IMR-90 (cell line): ENCODE measurements at regions not wholly inside any gene's neighbourhood (a gene's known extent, or its start where the extent isn't known, plus 50 kb on each side); places are given as distances from the start of the nearest gene placed in this dataset.

Source experiments
- ATAC-seq: fragments of 200-7000 bp; cut with Tn5 transposase; 2 replicates; pipeline ENCODE4 v1.9.1; 2020; ENCODE audit warnings: low read depth, mild to moderate bottlenecking, moderate library complexity
- BruUV-seq: library from RNA; stranded (reverse); fragments of 400-500 nt; replicated peaks from 2 replicates; lab custom pipeline; 2021; lab: Mats Ljungman, UMichigan
- CTCF ChIA-PET: fragments of 300-600 bp; formaldehyde crosslinking; extraction: SDS; loops from one replicate; lab custom pipeline; 2021; ENCODE audit warnings: antibody characterized with exemption; lab: Yijun Ruan, JAX
- POLR2A ChIA-PET: fragments of 300-600 bp; sonication (Branson Sonifier 250); formaldehyde crosslinking; loops from one replicate; lab custom pipeline; 2022; ENCODE audit warnings: antibody characterized with exemption; ENCODE audit not compliant: unreplicated experiment; lab: Charles Lee
- DNase-seq: peaks from one replicate; pipeline ENCODE4 v3.0.0; 2013
- H2AFZ ChIP-seq: replicated peaks from 2 replicates; pipeline ENCODE3; 2013; ENCODE audit warnings: low read length, mild to moderate bottlenecking; ENCODE audit not compliant: poor library complexity
- H2AK5ac ChIP-seq: 2 replicates; pipeline ENCODE4 v1.6.1; 2013; ENCODE audit warnings: low read depth, low read length, inconsistent platforms
- H2AK9ac ChIP-seq: replicated peaks from 2 replicates; pipeline ENCODE3; 2013; ENCODE audit warnings: mild to moderate bottlenecking, low read depth, low read length, moderate library complexity; ENCODE audit not compliant: poor library complexity
- H2BK120ac ChIP-seq: 2 replicates; pipeline ENCODE4 v1.6.1; 2013; ENCODE audit warnings: low read depth, low read length, inconsistent platforms
- H2BK15ac ChIP-seq: 3 replicates; pipeline ENCODE4 v1.6.1; 2013; ENCODE audit warnings: low read depth, low read length, inconsistent platforms
- H2BK20ac ChIP-seq: 2 replicates; pipeline ENCODE4 v1.6.1; 2013; ENCODE audit warnings: low read depth, mild to moderate bottlenecking, inconsistent platforms, low read length, moderate library complexity
- H2BK5ac ChIP-seq: 2 replicates; pipeline ENCODE4 v1.6.1; 2013; ENCODE audit warnings: mild to moderate bottlenecking, low read depth, low read length, inconsistent platforms; ENCODE audit not compliant: poor library complexity, severe bottlenecking
- H3K14ac ChIP-seq: replicated peaks from 2 replicates; pipeline ENCODE4 v1.6.1; 2013; ENCODE audit warnings: low read depth, low read length, inconsistent platforms
- H3K18ac ChIP-seq: 2 replicates; pipeline ENCODE4 v1.6.1; 2013; ENCODE audit warnings: low read depth, low read length, control low read depth
- H3K23ac ChIP-seq: 2 replicates; pipeline ENCODE4 v1.6.1; 2013; ENCODE audit warnings: low read depth, low read length, inconsistent platforms
- H3K27ac ChIP-seq: 2 replicates; pipeline ENCODE4 v1.5.1; 2013; ENCODE audit warnings: mild to moderate bottlenecking, control low read depth, low read length; ENCODE audit not compliant: insufficient read depth
- H3K27me3 ChIP-seq: 2 replicates; pipeline ENCODE4 v1.6.1; 2013; ENCODE audit warnings: low read length; ENCODE audit not compliant: control insufficient read depth, insufficient read depth
- H3K36me3 ChIP-seq: 2 replicates; pipeline ENCODE4 v1.6.1; 2013; ENCODE audit warnings: low read length, mixed read lengths; ENCODE audit not compliant: control insufficient read depth, insufficient read depth
- H3K4ac ChIP-seq: 2 replicates; pipeline ENCODE4 v1.6.1; 2013; ENCODE audit warnings: low read depth, low read length, inconsistent platforms
- H3K4me1 ChIP-seq: 2 replicates; pipeline ENCODE4 v1.6.1; 2013; ENCODE audit warnings: low read length, mixed read lengths; ENCODE audit not compliant: control insufficient read depth, insufficient read depth
- H3K4me2 ChIP-seq: 2 replicates; pipeline ENCODE4 v1.6.1; 2013; ENCODE audit warnings: low read depth, mild to moderate bottlenecking, control low read depth, low read length, moderate library complexity
- H3K4me3 ChIP-seq: 2 replicates; pipeline ENCODE4 v1.5.1; 2013; ENCODE audit warnings: low read depth, mild to moderate bottlenecking, control low read depth, low read length, moderate library complexity; ENCODE audit not compliant: insufficient read depth
- H3K56ac ChIP-seq: 2 replicates; pipeline ENCODE4 v1.6.1; 2013; ENCODE audit warnings: low read length, inconsistent platforms; ENCODE audit not compliant: insufficient read depth; ENCODE audit errors: extremely low read depth
- H3K79me1 ChIP-seq, 2 experiments: 2 replicates each; pipeline ENCODE4 v1.6.1; 2013; ENCODE audit warnings: low read length in 2 of 2, inconsistent platforms in 1 of 2, low read depth in 1 of 2
- H3K9ac ChIP-seq: 2 replicates; pipeline ENCODE4 v1.6.1; 2013; ENCODE audit warnings: low read depth, low read length, control low read depth
- H3K9me1 ChIP-seq: 2 replicates; pipeline ENCODE4 v1.6.1; 2013; ENCODE audit warnings: low read length, inconsistent platforms; ENCODE audit not compliant: insufficient read depth
- H3K9me3 ChIP-seq: 2 replicates; pipeline ENCODE4 v1.6.1; 2013; ENCODE audit warnings: low read length; ENCODE audit not compliant: control insufficient read depth, insufficient read depth
- H4K20me1 ChIP-seq: 2 replicates; pipeline ENCODE4 v1.6.1; 2013; ENCODE audit warnings: low read length, inconsistent platforms; ENCODE audit not compliant: insufficient read depth
- H4K5ac ChIP-seq: 2 replicates; pipeline ENCODE4 v1.6.1; 2013; ENCODE audit warnings: mild to moderate bottlenecking, low read depth, low read length, control low read depth
- H4K8ac ChIP-seq, 2 experiments: 2 replicates each; pipeline ENCODE4 v1.6.1; 2013; ENCODE audit warnings: low read depth in 2 of 2, low read length in 2 of 2, control low read depth in 1 of 2, inconsistent platforms in 1 of 2
- H4K91ac ChIP-seq: 2 replicates; pipeline ENCODE4 v1.6.1; 2013; ENCODE audit warnings: low read depth, low read length, inconsistent platforms; ENCODE audit not compliant: insufficient read depth
- BHLHE40 ChIP-seq: fragments of 150-350 bp; IDR thresholded peaks from 2 replicates; pipeline ENCODE4 v1.6.1; 2016; ENCODE audit warnings: mild to moderate bottlenecking, low read depth, low read length
- CHD1 ChIP-seq: IDR thresholded peaks from 2 replicates; pipeline ENCODE4 v1.6.1; 2012; ENCODE audit warnings: low read depth, low read length, improper control_type of control experiment
- FOS ChIP-seq: fragments of 150-350 bp; IDR thresholded peaks from 2 replicates; pipeline ENCODE4 v1.6.1; 2016; ENCODE audit warnings: low read depth, low read length
- MAFK ChIP-seq: IDR thresholded peaks from 2 replicates; pipeline ENCODE4 v1.6.1; 2012; ENCODE audit warnings: low read depth, low read length, improper control_type of control experiment
- MAZ ChIP-seq: IDR thresholded peaks from 2 replicates; pipeline ENCODE4 v1.6.1; 2012; ENCODE audit warnings: low read depth, mild to moderate bottlenecking, low read length, improper control_type of control experiment, moderate library complexity, borderline replicate concordance
- NFE2L2 ChIP-seq: fragments of 150-350 bp; IDR thresholded peaks from 2 replicates; pipeline ENCODE4 v1.6.1; 2016; ENCODE audit warnings: low read depth, mild to moderate bottlenecking, low read length
- POLR2A ChIP-seq: IDR thresholded peaks from 2 replicates; pipeline ENCODE4 v1.6.1; 2012; ENCODE audit warnings: mild to moderate bottlenecking, low read depth, low read length
- RAD21 ChIP-seq: IDR thresholded peaks from 2 replicates; pipeline ENCODE4 v1.6.1; 2012; ENCODE audit warnings: low read length, improper control_type of control experiment
- RCOR1 ChIP-seq: IDR thresholded peaks from 2 replicates; pipeline ENCODE4 v1.6.1; 2012; ENCODE audit warnings: mild to moderate bottlenecking, low read length, improper control_type of control experiment; ENCODE audit not compliant: insufficient replicate concordance
- SMC3 ChIP-seq: fragments of 150-350 bp; IDR thresholded peaks from 2 replicates; pipeline ENCODE4 v1.6.1; 2016; ENCODE audit warnings: low read depth, mild to moderate bottlenecking, antibody characterized with exemption, low read length, moderate library complexity
- dilution Hi-C: fragments of 300-500 bp; cut with HindIII; formaldehyde crosslinking; loops from one replicate; pipeline ENCODE4 v1.14.3; 2018; ENCODE audit warnings: low sequenced_read_pairs; ENCODE audit not compliant: unreplicated experiment
- in situ Hi-C: fragments of 300-500 bp; cut with MboI; formaldehyde crosslinking; loops from 3 replicates; pipeline ENCODE4 v1.14.3; 2019; ENCODE audit warnings: low sequenced_read_pairs, inconsistent platforms, mixed read lengths
- intact Hi-C: fragments of 100-400 bp; cut with micrococcal nuclease; formaldehyde crosslinking; loops from 2 replicates; pipeline ENCODE4 v1.10.0; 2022
- TF ChIP-seq, protein P1 (sequence below): fragments of 150-350 bp; IDR thresholded peaks from 2 replicates; pipeline ENCODE4 v1.6.1; 2017; ENCODE audit warnings: mild to moderate bottlenecking, antibody characterized with exemption, low read length, low read depth
- TF ChIP-seq, protein P2 (sequence below): conservative IDR thresholded peaks from 2 replicates; pipeline ENCODE4 v1.5.1; 2012; ENCODE audit warnings: mild to moderate bottlenecking, low read depth, low read length, improper control_type of control experiment
- TF ChIP-seq, protein P3 (sequence below): fragments of 150-350 bp; IDR thresholded peaks from 2 replicates; pipeline ENCODE4 v1.6.1; 2016; ENCODE audit warnings: low read depth, mild to moderate bottlenecking, low read length, moderate library complexity, borderline replicate concordance

DNA sequence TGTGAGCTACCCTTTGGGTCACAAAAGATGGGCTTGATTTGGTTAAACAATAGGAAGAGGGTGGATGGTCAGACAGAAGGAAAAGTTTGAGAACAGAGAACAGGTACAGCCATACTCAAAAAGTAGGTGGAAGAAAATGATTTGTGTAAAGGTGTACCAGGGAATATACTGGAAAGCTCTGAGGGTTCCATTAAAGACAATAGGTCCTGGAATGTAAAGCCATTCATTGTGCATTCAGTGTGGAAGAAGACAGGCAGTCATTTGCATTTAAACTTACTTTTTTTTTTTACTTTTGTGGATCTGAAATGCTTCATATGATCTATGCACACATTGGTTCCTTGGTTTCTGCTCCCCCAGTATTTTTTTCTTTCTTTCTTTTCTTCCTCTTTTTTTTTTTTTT lies 581.4 kb upstream of the PIK3C3 start:
- no peaks in the 10 kb centered on the region for H3K79me1 ChIP-seq
- H2AK9ac ChIP-seq = no peak overlapping the region
- ChIA-PET POLR2A (no interaction called here), CTCF (interaction anchor here (0.6 kb wide), 1 partner anchor 1170 kb away, joined by 4 read pairs; no protein-coding TSS in a partner anchor)
- H3K27me3 ChIP-seq = no peaks in the 10 kb centered on the region
- no peak overlapping the region for H3K9ac ChIP-seq
- no peak overlapping the region for H2BK5ac ChIP-seq
- no peaks in the 10 kb centered on the region; the same call in 1 of the 2 replicates for H3K9me1 ChIP-seq
- H3K14ac ChIP-seq = no peak overlapping the region
- H2AFZ ChIP-seq = no peak overlapping the region
- no peak overlapping the region for H3K27ac ChIP-seq
- DNase-seq (no peak), ATAC-seq (no peak)
- no peak overlapping the region for H4K91ac ChIP-seq
- intact Hi-C loops (loop anchor here (10.0 kb wide), 4 partner anchors 229 to 959 kb away; no protein-coding TSS in a partner anchor), in situ Hi-C loops (no loop called here), dilution Hi-C loops (no loop called here)
- H3K56ac ChIP-seq = no peak overlapping the region
- no peak overlapping the region for H4K5ac ChIP-seq
- no peak overlapping the region for H2AK5ac ChIP-seq
- H3K4ac ChIP-seq = no peak overlapping the region
- no peak overlapping the region for H3K4me2 ChIP-seq
- H4K8ac ChIP-seq = no peak overlapping the region
- no peaks in the 10 kb centered on the region for H3K36me3 ChIP-seq
- no peak overlapping the region for H3K18ac ChIP-seq
- H2BK20ac ChIP-seq = no peak overlapping the region
- 0 out of 2 replicates have a peak, but pooled peaks cover 1% of the 10 kb centered on the region for H3K4me1 ChIP-seq
- H3K23ac ChIP-seq = no peak overlapping the region
- no peak overlapping the region for H2BK120ac ChIP-seq
- BruUV-seq = no TSS peak
- TF ChIP-seq MAZ = no peak
- TF ChIP-seq RAD21 = no peak
- TF ChIP-seq, protein P1, sequence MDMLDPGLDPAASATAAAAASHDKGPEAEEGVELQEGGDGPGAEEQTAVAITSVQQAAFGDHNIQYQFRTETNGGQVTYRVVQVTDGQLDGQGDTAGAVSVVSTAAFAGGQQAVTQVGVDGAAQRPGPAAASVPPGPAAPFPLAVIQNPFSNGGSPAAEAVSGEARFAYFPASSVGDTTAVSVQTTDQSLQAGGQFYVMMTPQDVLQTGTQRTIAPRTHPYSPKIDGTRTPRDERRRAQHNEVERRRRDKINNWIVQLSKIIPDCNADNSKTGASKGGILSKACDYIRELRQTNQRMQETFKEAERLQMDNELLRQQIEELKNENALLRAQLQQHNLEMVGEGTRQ = no peak
- TF ChIP-seq FOS = no peak
- no peak for TF ChIP-seq RCOR1
- TF ChIP-seq NFE2L2 = no peak
- TF ChIP-seq, protein P2, sequence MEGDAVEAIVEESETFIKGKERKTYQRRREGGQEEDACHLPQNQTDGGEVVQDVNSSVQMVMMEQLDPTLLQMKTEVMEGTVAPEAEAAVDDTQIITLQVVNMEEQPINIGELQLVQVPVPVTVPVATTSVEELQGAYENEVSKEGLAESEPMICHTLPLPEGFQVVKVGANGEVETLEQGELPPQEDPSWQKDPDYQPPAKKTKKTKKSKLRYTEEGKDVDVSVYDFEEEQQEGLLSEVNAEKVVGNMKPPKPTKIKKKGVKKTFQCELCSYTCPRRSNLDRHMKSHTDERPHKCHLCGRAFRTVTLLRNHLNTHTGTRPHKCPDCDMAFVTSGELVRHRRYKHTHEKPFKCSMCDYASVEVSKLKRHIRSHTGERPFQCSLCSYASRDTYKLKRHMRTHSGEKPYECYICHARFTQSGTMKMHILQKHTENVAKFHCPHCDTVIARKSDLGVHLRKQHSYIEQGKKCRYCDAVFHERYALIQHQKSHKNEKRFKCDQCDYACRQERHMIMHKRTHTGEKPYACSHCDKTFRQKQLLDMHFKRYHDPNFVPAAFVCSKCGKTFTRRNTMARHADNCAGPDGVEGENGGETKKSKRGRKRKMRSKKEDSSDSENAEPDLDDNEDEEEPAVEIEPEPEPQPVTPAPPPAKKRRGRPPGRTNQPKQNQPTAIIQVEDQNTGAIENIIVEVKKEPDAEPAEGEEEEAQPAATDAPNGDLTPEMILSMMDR = no peak
- TF ChIP-seq, protein P3, sequence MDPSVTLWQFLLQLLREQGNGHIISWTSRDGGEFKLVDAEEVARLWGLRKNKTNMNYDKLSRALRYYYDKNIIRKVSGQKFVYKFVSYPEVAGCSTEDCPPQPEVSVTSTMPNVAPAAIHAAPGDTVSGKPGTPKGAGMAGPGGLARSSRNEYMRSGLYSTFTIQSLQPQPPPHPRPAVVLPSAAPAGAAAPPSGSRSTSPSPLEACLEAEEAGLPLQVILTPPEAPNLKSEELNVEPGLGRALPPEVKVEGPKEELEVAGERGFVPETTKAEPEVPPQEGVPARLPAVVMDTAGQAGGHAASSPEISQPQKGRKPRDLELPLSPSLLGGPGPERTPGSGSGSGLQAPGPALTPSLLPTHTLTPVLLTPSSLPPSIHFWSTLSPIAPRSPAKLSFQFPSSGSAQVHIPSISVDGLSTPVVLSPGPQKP = no peak
- no peak for TF ChIP-seq MAFK
- TF ChIP-seq POLR2A = no peak
- no peak for TF ChIP-seq SMC3
- TF ChIP-seq CHD1 = no peak
- no peak for TF ChIP-seq BHLHE40
- no peaks in the 10 kb centered on the region for H3K9me3 ChIP-seq
- no peaks in the 10 kb centered on the region for H4K20me1 ChIP-seq
- no peak overlapping the region for H2BK15ac ChIP-seq
- no peak overlapping the region for H3K4me3 ChIP-seq
